Mesendoderm (in vitro differentiated cells): ENCODE measurements at regions not wholly inside any gene's neighbourhood (a gene's known extent, or its start where the extent isn't known, plus 50 kb on each side); places are given as distances from the start of the nearest gene placed in this dataset.

Source experiments
- DNase-seq: peaks from one replicate; pipeline ENCODE4 v3.0.0; 2013
- H2AK5ac ChIP-seq: 2 replicates; pipeline ENCODE4 v1.6.1; 2013; ENCODE audit warnings: low read length, inconsistent platforms
- H2BK120ac ChIP-seq: 2 replicates; pipeline ENCODE4 v1.6.1; 2013; ENCODE audit warnings: low read depth, mild to moderate bottlenecking, low read length, moderate library complexity, mixed read lengths
- H2BK15ac ChIP-seq: replicated peaks from 2 replicates; pipeline ENCODE4 v1.6.1; 2013; ENCODE audit warnings: low read depth, mild to moderate bottlenecking, moderate library complexity
- H2BK5ac ChIP-seq: 2 replicates; pipeline ENCODE4 v1.6.1; 2013; ENCODE audit warnings: low read length, inconsistent platforms
- H3K18ac ChIP-seq: 2 replicates; pipeline ENCODE4 v1.6.1; 2013; ENCODE audit warnings: mild to moderate bottlenecking, low read length, mixed read lengths
- H3K23ac ChIP-seq: one replicate; pipeline ENCODE4 v1.6.1; 2013; ENCODE audit warnings: low read length
- H3K27ac ChIP-seq: 2 replicates; pipeline ENCODE4 v1.5.1; 2013; ENCODE audit warnings: low read depth, mild to moderate bottlenecking, inconsistent platforms, low read length, moderate library complexity
- H3K27me3 ChIP-seq: 2 replicates; pipeline ENCODE4 v1.6.1; 2013; ENCODE audit warnings: low read length, control low read depth, mild to moderate bottlenecking, inconsistent platforms; ENCODE audit not compliant: insufficient read depth, poor library complexity
- H3K36me3 ChIP-seq: 2 replicates; pipeline ENCODE4 v1.6.1; 2013; ENCODE audit warnings: low read length, inconsistent platforms; ENCODE audit not compliant: control insufficient read depth, insufficient read depth
- H3K4ac ChIP-seq: one replicate; pipeline ENCODE4 v1.6.1; 2013; ENCODE audit warnings: low read depth, mild to moderate bottlenecking, low read length, moderate library complexity
- H3K4me1 ChIP-seq: 2 replicates; pipeline ENCODE4 v1.6.1; 2013; ENCODE audit warnings: low read depth, low read length, inconsistent platforms; ENCODE audit not compliant: control insufficient read depth
- H3K4me2 ChIP-seq: 2 replicates; pipeline ENCODE4 v1.6.1; 2013; ENCODE audit warnings: low read length
- H3K4me3 ChIP-seq: 2 replicates; pipeline ENCODE4 v1.5.1; 2013; ENCODE audit warnings: mild to moderate bottlenecking, low read length
- H3K56ac ChIP-seq: one replicate; pipeline ENCODE4 v1.6.1; 2013; ENCODE audit warnings: low read length
- H3K79me1 ChIP-seq: 2 replicates; pipeline ENCODE4 v1.6.1; 2013; ENCODE audit warnings: low read length, inconsistent platforms
- H3K79me2 ChIP-seq: 2 replicates; pipeline ENCODE4 v1.6.1; 2013; ENCODE audit warnings: mild to moderate bottlenecking, low read length; ENCODE audit not compliant: control insufficient read depth, insufficient read depth
- H3K9ac ChIP-seq: 2 replicates; pipeline ENCODE4 v1.6.1; 2013; ENCODE audit warnings: low read length, inconsistent platforms
- H4K5ac ChIP-seq: one replicate; pipeline ENCODE4 v1.6.1; 2013; ENCODE audit warnings: low read length
- H4K8ac ChIP-seq: one replicate; pipeline ENCODE4 v1.6.1; 2013; ENCODE audit warnings: low read depth, mild to moderate bottlenecking, control low read depth, low read length, moderate library complexity
- WGBS: extraction: QIAGEN DNeasy Blood & Tissue Kit; methylation state at CpG from one replicate; pipeline ENCODE4 v1.1.7; 2013; ENCODE audit warnings: low lambda C conversion rate, missing lambda C conversion rate; ENCODE audit not compliant: insufficient coverage; ENCODE audit errors: extremely low coverage; 5-methylcytosine and 5-hydroxymethylcytosine counted together

- no peaks in the 10 kb centered on the region for H3K79me1 ChIP-seq
These were observed 166.2 kb upstream of the SPACA1 start for GRCh38 chr6:87881342-87881895.

GRCh38 chr6:87879132-87879861, 168.3 kb upstream of the SPACA1 start:
- no peak overlapping the region for H3K18ac ChIP-seq
- no peaks in the 10 kb centered on the region for H3K79me2 ChIP-seq
- H2BK5ac ChIP-seq: no peak overlapping the region
- no peak overlapping the region for H3K27ac ChIP-seq
- no peak overlapping the region for H3K23ac ChIP-seq
- H2BK120ac ChIP-seq: no peak overlapping the region
- H3K36me3 ChIP-seq: no peaks in the 10 kb centered on the region
- H3K56ac ChIP-seq: no peak overlapping the region
- H2BK15ac ChIP-seq: no peak overlapping the region
- no peak overlapping the region for H3K4ac ChIP-seq
- no peak for DNase-seq
- no peaks in the 10 kb centered on the region for H3K4me1 ChIP-seq
- no peak overlapping the region for H4K8ac ChIP-seq
- WGBS: no CpG with 5 or more reads among the region's 7 CpGs
- H3K4me3 ChIP-seq: no peak overlapping the region
- no peaks in the 10 kb centered on the region for H3K79me1 ChIP-seq
- no peaks in the 10 kb centered on the region for H3K27me3 ChIP-seq
- H3K4me2 ChIP-seq: no peak overlapping the region
- no peak overlapping the region for H4K5ac ChIP-seq
- no peak overlapping the region for H2AK5ac ChIP-seq
- no peak overlapping the region for H3K9ac ChIP-seq

More at GRCh38 chr6:87881342-87881895, 166.2 kb upstream of the SPACA1 start:
- Histone ChIP-seq H2AK5ac (no peak overlapping the region), H3K4me1 (no peaks in the 10 kb centered on the region), H3K23ac (no peak overlapping the region), H2BK5ac (no peak overlapping the region), H2BK120ac (no peak overlapping the region), H3K36me3 (no peaks in the 10 kb centered on the region), H2BK15ac (no peak overlapping the region), H3K4me3 (no peak overlapping the region), H3K27ac (no peak overlapping the region), H3K18ac (no peak overlapping the region), H3K56ac (no peak overlapping the region), H3K9ac (no peak overlapping the region), H4K8ac (no peak overlapping the region), H3K79me2 (no peaks in the 10 kb centered on the region), H4K5ac (no peak overlapping the region), H3K4me2 (no peak overlapping the region), H3K4ac (no peak overlapping the region), H3K27me3 (no peaks in the 10 kb centered on the region)
- no CpG with 5 or more reads among the region's 4 CpGs for WGBS
- DNase-seq: no peak

- no peaks in the 10 kb centered on the region for H3K79me2 ChIP-seq
- no peak overlapping the region for H2BK5ac ChIP-seq
- no peak overlapping the region for H3K56ac ChIP-seq
- no peaks in the 10 kb centered on the region for H3K27me3 ChIP-seq
- H2AK5ac ChIP-seq: no peak overlapping the region
- H3K18ac ChIP-seq: no peak overlapping the region
- H3K9ac ChIP-seq: no peak overlapping the region
- H3K4me2 ChIP-seq: no peak overlapping the region
- H3K4me3 ChIP-seq: no peak overlapping the region
- H4K8ac ChIP-seq: no peak overlapping the region
- no peak overlapping the region for H3K23ac ChIP-seq
- H3K27ac ChIP-seq: no peak overlapping the region
- H3K36me3 ChIP-seq: no peaks in the 10 kb centered on the region
- H3K79me1 ChIP-seq: no peaks in the 10 kb centered on the region
- H3K4ac ChIP-seq: no peak overlapping the region
- no peaks in the 10 kb centered on the region for H3K4me1 ChIP-seq
- no peak for DNase-seq
- no peak overlapping the region for H4K5ac ChIP-seq
- H2BK15ac ChIP-seq: no peak overlapping the region
- H2BK120ac ChIP-seq: no peak overlapping the region
- WGBS: no CpG with 5 or more reads among the region's 1 CpG
These were observed 171.9 kb upstream of the SPACA1 start for GRCh38 chr6:87875781-87876180.

- WGBS: no CpG with 5 or more reads among the region's 3 CpGs
- no peak overlapping the region for H3K4ac ChIP-seq
- H3K4me2 ChIP-seq: no peak overlapping the region
- no peak overlapping the region for H3K56ac ChIP-seq
- no peak overlapping the region for H2BK15ac ChIP-seq
- no peak overlapping the region for H3K9ac ChIP-seq
- DNase-seq: no peak
- H4K5ac ChIP-seq: no peak overlapping the region
- no peak overlapping the region for H3K18ac ChIP-seq
- no peaks in the 10 kb centered on the region for H3K36me3 ChIP-seq
- H2BK120ac ChIP-seq: no peak overlapping the region
- H2AK5ac ChIP-seq: no peak overlapping the region
- H3K23ac ChIP-seq: no peak overlapping the region
- no peaks in the 10 kb centered on the region for H3K27me3 ChIP-seq
- no peak overlapping the region for H2BK5ac ChIP-seq
- H3K4me3 ChIP-seq: no peak overlapping the region
- no peaks in the 10 kb centered on the region for H3K79me1 ChIP-seq
- no peak overlapping the region for H3K27ac ChIP-seq
- H4K8ac ChIP-seq: no peak overlapping the region
- no peaks in the 10 kb centered on the region for H3K79me2 ChIP-seq
- H3K4me1 ChIP-seq: no peaks in the 10 kb centered on the region
These were observed 171.5 kb upstream of the AKIRIN2 start for GRCh38 chr6:87873556-87873955.

GRCh38 chr6:87870556-87870955, 168.5 kb upstream of the AKIRIN2 start:
- no peaks in the 10 kb centered on the region for H3K36me3 ChIP-seq
- no peaks in the 10 kb centered on the region for H3K79me1 ChIP-seq
- no peak for DNase-seq
- H3K79me2 ChIP-seq: no peaks in the 10 kb centered on the region
- H3K4me1 ChIP-seq: no peaks in the 10 kb centered on the region
- no peak overlapping the region for H3K9ac ChIP-seq
- no CpG with 5 or more reads among the region's 3 CpGs for WGBS
- H4K5ac ChIP-seq: no peak overlapping the region
- H2BK15ac ChIP-seq: no peak overlapping the region
- no peak overlapping the region for H3K4ac ChIP-seq
- H3K18ac ChIP-seq: no peak overlapping the region
- no peak overlapping the region for H3K4me3 ChIP-seq
- H4K8ac ChIP-seq: no peak overlapping the region
- no peak overlapping the region for H3K4me2 ChIP-seq
- H3K23ac ChIP-seq: no peak overlapping the region
- no peaks in the 10 kb centered on the region for H3K27me3 ChIP-seq
- no peak overlapping the region for H2AK5ac ChIP-seq
- no peak overlapping the region for H2BK120ac ChIP-seq
- no peak overlapping the region for H3K27ac ChIP-seq
- H2BK5ac ChIP-seq: no peak overlapping the region
- H3K56ac ChIP-seq: no peak overlapping the region
